ENCODE measurements at regions not wholly inside any gene's neighbourhood (a gene's known extent, or its start where the extent isn't known, plus 50 kb on each side); places are given as distances from the start of the nearest gene placed in this dataset.
A peak's percentile ranks its signal among the peaks of the same experiment; 100 is the strongest.

GRCh38 chr11:112588252-112588694 is 327.6 kb upstream of the PLET1 start:
- DNase-seq (ENCODE audit: low spot score), result peak; percentile 92
- H3K36me3 ChIP-seq (replicated peaks; ENCODE audit: insufficient read depth, low read depth), result no peaks in the 10 kb centered on the region
- no peak overlapping the region for H2AFZ ChIP-seq
- TF ChIP-seq CTCF (IDR thresholded peaks at IDR 0.05; ENCODE audit: poor library complexity) (peak; percentile 76), EZH2 (IDR thresholded peaks at IDR 0.05; ENCODE audit: borderline replicate concordance) (no peak)
- no peaks in the 10 kb centered on the region for H4K20me1 ChIP-seq (ENCODE audit: insufficient read depth, poor library complexity, severe bottlenecking)
- H3K9me3 ChIP-seq (ENCODE audit: low read depth), result no peaks in the 10 kb centered on the region
- no peak overlapping the region for H3K4me3 ChIP-seq
- H3K27me3 ChIP-seq, result no peaks in the 10 kb centered on the region
- H3K27ac ChIP-seq, result peak overlapping the region; percentile 81
- no peaks in the 10 kb centered on the region for H3K9me2 ChIP-seq (replicated peaks; ENCODE audit: insufficient read depth)
- 7% methylated on average over 5 of the region's 5 CpGs for WGBS (ENCODE audit: low lambda C conversion rate, missing lambda C conversion rate)
- no peaks in the 10 kb centered on the region for H3K79me2 ChIP-seq
- H3K4me1 ChIP-seq (ENCODE audit: insufficient read depth), result peaks cover 24% of the 10 kb centered on the region
- peak overlapping the region; percentile 43 for H3K4me2 ChIP-seq

DNA sequence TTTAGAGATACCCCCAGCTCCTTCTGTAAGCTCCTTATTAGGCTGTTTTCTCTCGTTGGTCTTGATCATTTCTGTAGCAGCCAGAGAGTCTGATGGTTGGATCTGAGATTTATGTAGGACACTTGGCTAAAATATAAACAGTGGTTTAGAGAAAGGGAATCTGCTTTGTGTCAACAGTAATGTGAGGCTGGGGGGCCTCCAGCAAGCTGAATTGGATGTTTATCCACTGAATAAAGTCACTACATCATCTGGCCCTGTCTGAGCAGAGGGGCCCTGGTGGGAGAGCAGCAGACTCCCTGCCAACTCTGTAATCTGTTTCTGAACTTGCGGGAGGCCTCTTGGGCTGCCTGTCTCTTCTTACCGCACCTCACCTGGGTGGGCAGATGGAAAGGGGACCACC is 328.5 kb upstream of the PLET1 start:
- Histone ChIP-seq H3K4me1 (ENCODE audit: insufficient read depth) (peaks cover 24% of the 10 kb centered on the region), H3K36me3 (replicated peaks; ENCODE audit: insufficient read depth, low read depth) (no peaks in the 10 kb centered on the region), H3K4me3 (no peak overlapping the region), H4K20me1 (ENCODE audit: insufficient read depth, poor library complexity, severe bottlenecking) (no peaks in the 10 kb centered on the region), H2AFZ (no peak overlapping the region), H3K9me3 (ENCODE audit: low read depth) (no peaks in the 10 kb centered on the region), H3K27ac (peak overlapping the region; percentile 81), H3K9me2 (replicated peaks; ENCODE audit: insufficient read depth) (no peaks in the 10 kb centered on the region), H3K4me2 (peak overlapping the region; percentile 43), H3K79me2 (no peaks in the 10 kb centered on the region), H3K27me3 (no peaks in the 10 kb centered on the region)
- 27% methylated on average over 3 of the region's 3 CpGs for WGBS (ENCODE audit: low lambda C conversion rate, missing lambda C conversion rate)
- TF ChIP-seq EZH2phosphoT487 (IDR thresholded peaks at IDR 0.05; ENCODE audit: low read depth, severe bottlenecking, unreplicated experiment) (no peak), CTCF (IDR thresholded peaks at IDR 0.05; ENCODE audit: poor library complexity) (no peak)
- peak; percentile 38 for DNase-seq (ENCODE audit: low spot score)

GRCh38 chr11:112590764-112591163 is 330.1 kb upstream of the PLET1 start:
- H3K9me3 ChIP-seq (ENCODE audit: low read depth), result no peaks in the 10 kb centered on the region
- H3K4me2 ChIP-seq, result no peak overlapping the region
- no peak for TF ChIP-seq EZH2 (IDR thresholded peaks at IDR 0.05; ENCODE audit: borderline replicate concordance)
- TF ChIP-seq CTCF (IDR thresholded peaks at IDR 0.05; ENCODE audit: poor library complexity), result no peak
- no peak for TF ChIP-seq EZH2phosphoT487 (IDR thresholded peaks at IDR 0.05; ENCODE audit: low read depth, severe bottlenecking, unreplicated experiment)
- no peaks in the 10 kb centered on the region for H3K79me2 ChIP-seq
- H4K20me1 ChIP-seq (ENCODE audit: insufficient read depth, poor library complexity, severe bottlenecking), result no peaks in the 10 kb centered on the region
- no peak for DNase-seq (ENCODE audit: low spot score)
- no peak overlapping the region for H3K4me3 ChIP-seq
- H3K27me3 ChIP-seq, result no peaks in the 10 kb centered on the region
- peaks cover 24% of the 10 kb centered on the region for H3K4me1 ChIP-seq (ENCODE audit: insufficient read depth)
- no peaks in the 10 kb centered on the region for H3K9me2 ChIP-seq (replicated peaks; ENCODE audit: insufficient read depth)
- no peaks in the 10 kb centered on the region for H3K36me3 ChIP-seq (replicated peaks; ENCODE audit: insufficient read depth, low read depth)
- peak overlapping the region; percentile 77 for H3K27ac ChIP-seq
- H2AFZ ChIP-seq, result no peak overlapping the region
- WGBS (ENCODE audit: low lambda C conversion rate, missing lambda C conversion rate), result 60% methylated on average over 2 of the region's 2 CpGs

DNA sequence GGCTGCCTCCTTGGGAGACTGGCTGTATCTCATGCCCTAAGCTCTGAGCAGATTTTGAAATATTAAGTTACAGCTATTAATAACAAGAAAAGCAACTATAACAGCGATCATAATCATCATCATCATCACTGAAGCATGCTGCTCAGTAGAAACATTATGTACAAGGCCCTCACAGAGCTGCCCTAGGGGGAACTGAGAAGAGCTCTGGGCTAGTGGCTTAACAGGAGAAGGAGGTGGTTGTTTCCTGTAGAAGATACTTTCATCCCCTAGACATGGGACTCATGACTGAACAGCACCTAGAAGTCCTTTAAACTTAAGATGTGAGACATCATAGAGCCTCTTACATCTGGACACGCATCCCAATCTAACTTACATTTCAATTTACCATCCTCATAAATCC is 332.8 kb upstream of the PLET1 start:
- no peaks in the 10 kb centered on the region for H3K27me3 ChIP-seq
- H3K4me2 ChIP-seq, result no peak overlapping the region
- no peak overlapping the region for H3K27ac ChIP-seq
- no peak for DNase-seq (ENCODE audit: low spot score)
- H2AFZ ChIP-seq, result no peak overlapping the region
- no peaks in the 10 kb centered on the region for H3K9me3 ChIP-seq (ENCODE audit: low read depth)
- H3K9me2 ChIP-seq (replicated peaks; ENCODE audit: insufficient read depth), result no peaks in the 10 kb centered on the region
- TF ChIP-seq CTCF (IDR thresholded peaks at IDR 0.05; ENCODE audit: poor library complexity), result no peak
- no peak for TF ChIP-seq EZH2phosphoT487 (IDR thresholded peaks at IDR 0.05; ENCODE audit: low read depth, severe bottlenecking, unreplicated experiment)
- no peak for TF ChIP-seq EZH2 (IDR thresholded peaks at IDR 0.05; ENCODE audit: borderline replicate concordance)
- no peaks in the 10 kb centered on the region for H4K20me1 ChIP-seq (ENCODE audit: insufficient read depth, poor library complexity, severe bottlenecking)
- 90% methylated on average over 2 of the region's 2 CpGs for WGBS (ENCODE audit: low lambda C conversion rate, missing lambda C conversion rate)
- no peaks in the 10 kb centered on the region for H3K79me2 ChIP-seq
- no peaks in the 10 kb centered on the region for H3K36me3 ChIP-seq (replicated peaks; ENCODE audit: insufficient read depth, low read depth)
- peaks cover 23% of the 10 kb centered on the region for H3K4me1 ChIP-seq (ENCODE audit: insufficient read depth)
- no peak overlapping the region for H3K4me3 ChIP-seq

Measured in hepatocyte (in vitro differentiated cells).